Liver (tissue), 8 donors: ENCODE measurements at regions not wholly inside any gene's neighbourhood (a gene's known extent, or its start where the extent isn't known, plus 50 kb on each side); places are given as distances from the start of the nearest gene placed in this dataset.

Experiments
- DNase-seq: peaks from one replicate; pipeline ENCODE4 v3.0.0-alpha.2; 2017; ENCODE audit warnings: low spot score
- H3K27ac ChIP-seq, 2 donors: one replicate each; pipeline ENCODE4 v1.7.0; 2013; ENCODE audit warnings: inconsistent platforms in 2 of 2, low read length in 2 of 2, control low read depth in 1 of 2, low read depth in 1 of 2, mild to moderate bottlenecking in 1 of 2
- H3K27me3 ChIP-seq, 4 donors: one replicate each; pipeline versions ENCODE4 v1.6.1 to v1.7.0; 2013; ENCODE audit warnings: low read length in 3 of 4, inconsistent platforms in 1 of 4, mild to moderate bottlenecking in 1 of 4, moderate library complexity in 1 of 4; ENCODE audit not compliant: control insufficient read depth in 4 of 4, insufficient read depth in 4 of 4
- H3K36me3 ChIP-seq, 4 donors: one replicate each; pipeline versions ENCODE4 v1.6.1 to v1.7.0; 2013; ENCODE audit warnings: low read length in 3 of 4, mild to moderate bottlenecking in 3 of 4, low read depth in 1 of 4, moderate library complexity in 1 of 4; ENCODE audit not compliant: control insufficient read depth in 4 of 4, insufficient read depth in 3 of 4
- H3K4me1 ChIP-seq, 4 donors: one replicate each; pipeline versions ENCODE4 v1.6.1 to v1.7.0; 2013; ENCODE audit warnings: low read length in 3 of 4, mild to moderate bottlenecking in 3 of 4, moderate library complexity in 1 of 4; ENCODE audit not compliant: control insufficient read depth in 4 of 4, insufficient read depth in 4 of 4
- H3K4me3 ChIP-seq, 3 donors: one replicate each; pipeline versions ENCODE4 v1.6.1 to v1.7.0; 2013; ENCODE audit warnings: low read length in 3 of 3, control low read depth in 1 of 3, low read depth in 1 of 3, mild to moderate bottlenecking in 1 of 3
- H3K9ac ChIP-seq, 2 donors: one replicate each; pipeline ENCODE4 v1.7.0; 2013; ENCODE audit warnings: low read length in 2 of 2, mild to moderate bottlenecking in 2 of 2, moderate library complexity in 2 of 2, control low read depth in 1 of 2, low read depth in 1 of 2
- H3K9me3 ChIP-seq, 4 donors: one replicate each; pipeline versions ENCODE4 v1.6.1 to v1.7.0; 2013; ENCODE audit warnings: low read length in 3 of 4; ENCODE audit not compliant: control insufficient read depth in 4 of 4
- EGR1 ChIP-seq, 2 donors: IDR thresholded peaks; 2 replicates each; pipeline ENCODE4 v1.6.1; 2016 to 2018; ENCODE audit warnings: antibody characterized with exemption in 2 of 2, low read depth in 2 of 2
- FOXA1 ChIP-seq: IDR thresholded peaks from 2 replicates; pipeline ENCODE4 v1.6.1; 2016; ENCODE audit warnings: antibody characterized with exemption
- FOXA2 ChIP-seq: IDR thresholded peaks from 2 replicates; pipeline ENCODE4 v1.6.1; 2016; ENCODE audit warnings: antibody characterized with exemption
- GABPA ChIP-seq, 2 donors: IDR thresholded peaks in 1 of 2; conservative IDR thresholded peaks in 1 of 2; 2 replicates each; pipeline ENCODE4 v1.6.1; 2016; ENCODE audit warnings: antibody characterized with exemption in 2 of 2, mild to moderate bottlenecking in 1 of 2, moderate library complexity in 1 of 2
- HNF4A ChIP-seq, 2 donors: conservative IDR thresholded peaks; 2 replicates each; pipeline ENCODE4 v1.6.1; 2016; ENCODE audit warnings: antibody characterized with exemption in 2 of 2, mild to moderate bottlenecking in 2 of 2
- HNF4G ChIP-seq: IDR thresholded peaks from 2 replicates; pipeline ENCODE4 v1.6.1; 2016; ENCODE audit warnings: antibody characterized with exemption
- JUND ChIP-seq, 2 donors: IDR thresholded peaks; 2 replicates each; pipeline ENCODE4 v1.6.1; 2016; ENCODE audit warnings: antibody characterized with exemption in 2 of 2
- NR2F2 ChIP-seq: IDR thresholded peaks from 2 replicates; pipeline ENCODE4 v1.6.1; 2016; ENCODE audit warnings: antibody characterized with exemption
- RAD21 ChIP-seq, 2 donors: IDR thresholded peaks; 2 replicates each; pipeline ENCODE4 v1.6.1; 2016; ENCODE audit warnings: antibody characterized with exemption in 2 of 2, mild to moderate bottlenecking in 2 of 2
- RXRA ChIP-seq, 2 donors: IDR thresholded peaks; 2 replicates each; pipeline ENCODE4 v1.6.1; 2017 to 2018; ENCODE audit warnings: antibody characterized with exemption in 2 of 2, mild to moderate bottlenecking in 1 of 2
- SP1 ChIP-seq: IDR thresholded peaks from 2 replicates; pipeline ENCODE4 v1.6.1; 2018; ENCODE audit warnings: antibody characterized with exemption, mild to moderate bottlenecking
- TAF1 ChIP-seq: conservative IDR thresholded peaks from 2 replicates; pipeline ENCODE4 v1.6.1; 2016; ENCODE audit warnings: antibody characterized with exemption, mild to moderate bottlenecking
- YY1 ChIP-seq: IDR thresholded peaks from 2 replicates; pipeline ENCODE4 v1.6.1; 2016; ENCODE audit warnings: antibody characterized with exemption, mild to moderate bottlenecking
- WGBS: extraction: QIAGEN DNeasy Blood & Tissue Kit; methylation state at CpG from one replicate; pipeline ENCODE4 v1.1.7; 2013; 5-methylcytosine and 5-hydroxymethylcytosine counted together
- TF ChIP-seq, protein P1 (sequence below): IDR thresholded peaks from 2 replicates; pipeline ENCODE4 v1.6.1; 2016; ENCODE audit warnings: antibody characterized with exemption, mild to moderate bottlenecking
- TF ChIP-seq, protein P2 (sequence below): IDR thresholded peaks from 2 replicates; pipeline ENCODE4 v1.6.1; 2016; ENCODE audit warnings: antibody characterized with exemption
- TF ChIP-seq, protein P3 (sequence below): IDR thresholded peaks from 2 replicates; pipeline ENCODE4 v1.6.1; 2016; ENCODE audit warnings: antibody characterized with exemption
- TF ChIP-seq, protein P4 (sequence below): IDR thresholded peaks from 2 replicates; pipeline ENCODE4 v1.6.1; 2016; ENCODE audit warnings: antibody characterized with exemption
- TF ChIP-seq, protein P5 (sequence below): fragments of 150-350 bp; IDR thresholded peaks from 2 replicates; pipeline ENCODE4 v1.5.1; 2017; ENCODE audit warnings: improper control_type of control experiment, low read depth, low read length; ENCODE audit not compliant: missing input control
- donor health status: healthy.
- donor health status: healthy.
- donor health status: healthy.
- donor health status: healthy.
- donor health status: healthy.

DNA sequence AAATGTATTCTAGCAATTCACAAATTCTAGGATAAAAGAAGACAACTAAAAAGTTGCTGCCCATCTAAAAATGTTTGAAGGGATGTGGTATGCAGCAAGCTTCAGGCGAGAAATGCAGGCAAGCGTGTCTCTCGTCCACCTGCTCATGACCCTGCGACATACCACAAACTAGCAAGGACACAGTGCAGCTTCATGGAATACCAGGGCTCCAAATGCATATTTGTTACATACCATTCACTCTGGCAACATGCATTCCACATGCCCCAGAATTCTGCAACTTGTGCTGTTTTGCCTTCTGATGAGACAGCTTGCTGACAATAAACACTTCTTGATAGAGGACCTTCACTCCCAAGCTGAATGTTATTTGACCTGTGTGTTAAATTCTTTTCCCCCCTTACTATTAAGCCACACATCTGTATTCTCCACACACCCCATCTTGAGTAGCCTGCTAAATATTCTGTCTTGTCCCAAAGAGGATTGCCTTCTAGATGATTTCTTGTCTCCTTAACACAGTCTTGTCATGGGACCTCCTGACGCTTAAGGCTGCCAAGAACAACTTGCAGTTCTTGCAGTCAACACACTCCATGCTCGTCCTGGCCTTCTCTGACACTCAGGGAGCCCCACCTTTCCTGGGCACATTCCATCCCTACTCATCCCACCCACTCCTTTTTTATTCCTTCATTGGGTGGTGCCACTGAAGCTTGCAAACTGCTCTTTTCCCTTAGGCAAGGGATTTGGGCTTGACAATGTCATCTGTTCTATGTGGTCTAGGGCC, 340.5 kb downstream of the PIK3R1 start:
- 92% methylated on average over 6 of the region's 6 CpGs for WGBS
- no peak overlapping the region for H3K4me3 ChIP-seq
- no peaks in the 10 kb centered on the region for H3K27me3 ChIP-seq
- no peak for DNase-seq
- peaks cover 0 to 14% (median 4%) of the 10 kb centered on the region in 4 donors for H3K4me1 ChIP-seq
- peaks cover 0 to 2% (median 0%) of the 10 kb centered on the region in 4 donors for H3K9me3 ChIP-seq
- H3K9ac ChIP-seq, result no peak overlapping the region
- H3K27ac ChIP-seq, result no peak overlapping the region
- TF ChIP-seq HNF4A (conservative IDR thresholded peaks at IDR 0.05), result no peak
- TF ChIP-seq FOXA1, result no peak
- no peak for TF ChIP-seq YY1
- no peak for TF ChIP-seq RAD21 (IDR thresholded peaks at IDR 0.05)
- TF ChIP-seq, protein P1, sequence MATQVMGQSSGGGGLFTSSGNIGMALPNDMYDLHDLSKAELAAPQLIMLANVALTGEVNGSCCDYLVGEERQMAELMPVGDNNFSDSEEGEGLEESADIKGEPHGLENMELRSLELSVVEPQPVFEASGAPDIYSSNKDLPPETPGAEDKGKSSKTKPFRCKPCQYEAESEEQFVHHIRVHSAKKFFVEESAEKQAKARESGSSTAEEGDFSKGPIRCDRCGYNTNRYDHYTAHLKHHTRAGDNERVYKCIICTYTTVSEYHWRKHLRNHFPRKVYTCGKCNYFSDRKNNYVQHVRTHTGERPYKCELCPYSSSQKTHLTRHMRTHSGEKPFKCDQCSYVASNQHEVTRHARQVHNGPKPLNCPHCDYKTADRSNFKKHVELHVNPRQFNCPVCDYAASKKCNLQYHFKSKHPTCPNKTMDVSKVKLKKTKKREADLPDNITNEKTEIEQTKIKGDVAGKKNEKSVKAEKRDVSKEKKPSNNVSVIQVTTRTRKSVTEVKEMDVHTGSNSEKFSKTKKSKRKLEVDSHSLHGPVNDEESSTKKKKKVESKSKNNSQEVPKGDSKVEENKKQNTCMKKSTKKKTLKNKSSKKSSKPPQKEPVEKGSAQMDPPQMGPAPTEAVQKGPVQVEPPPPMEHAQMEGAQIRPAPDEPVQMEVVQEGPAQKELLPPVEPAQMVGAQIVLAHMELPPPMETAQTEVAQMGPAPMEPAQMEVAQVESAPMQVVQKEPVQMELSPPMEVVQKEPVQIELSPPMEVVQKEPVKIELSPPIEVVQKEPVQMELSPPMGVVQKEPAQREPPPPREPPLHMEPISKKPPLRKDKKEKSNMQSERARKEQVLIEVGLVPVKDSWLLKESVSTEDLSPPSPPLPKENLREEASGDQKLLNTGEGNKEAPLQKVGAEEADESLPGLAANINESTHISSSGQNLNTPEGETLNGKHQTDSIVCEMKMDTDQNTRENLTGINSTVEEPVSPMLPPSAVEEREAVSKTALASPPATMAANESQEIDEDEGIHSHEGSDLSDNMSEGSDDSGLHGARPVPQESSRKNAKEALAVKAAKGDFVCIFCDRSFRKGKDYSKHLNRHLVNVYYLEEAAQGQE, result no peak
- no peak for TF ChIP-seq RXRA (IDR thresholded peaks at IDR 0.05)
- TF ChIP-seq, protein P2, sequence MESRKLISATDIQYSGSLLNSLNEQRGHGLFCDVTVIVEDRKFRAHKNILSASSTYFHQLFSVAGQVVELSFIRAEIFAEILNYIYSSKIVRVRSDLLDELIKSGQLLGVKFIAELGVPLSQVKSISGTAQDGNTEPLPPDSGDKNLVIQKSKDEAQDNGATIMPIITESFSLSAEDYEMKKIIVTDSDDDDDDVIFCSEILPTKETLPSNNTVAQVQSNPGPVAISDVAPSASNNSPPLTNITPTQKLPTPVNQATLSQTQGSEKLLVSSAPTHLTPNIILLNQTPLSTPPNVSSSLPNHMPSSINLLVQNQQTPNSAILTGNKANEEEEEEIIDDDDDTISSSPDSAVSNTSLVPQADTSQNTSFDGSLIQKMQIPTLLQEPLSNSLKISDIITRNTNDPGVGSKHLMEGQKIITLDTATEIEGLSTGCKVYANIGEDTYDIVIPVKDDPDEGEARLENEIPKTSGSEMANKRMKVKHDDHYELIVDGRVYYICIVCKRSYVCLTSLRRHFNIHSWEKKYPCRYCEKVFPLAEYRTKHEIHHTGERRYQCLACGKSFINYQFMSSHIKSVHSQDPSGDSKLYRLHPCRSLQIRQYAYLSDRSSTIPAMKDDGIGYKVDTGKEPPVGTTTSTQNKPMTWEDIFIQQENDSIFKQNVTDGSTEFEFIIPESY, result no peak
- TF ChIP-seq FOXA2, result no peak
- no peak for TF ChIP-seq HNF4G
- TF ChIP-seq, protein P3, sequence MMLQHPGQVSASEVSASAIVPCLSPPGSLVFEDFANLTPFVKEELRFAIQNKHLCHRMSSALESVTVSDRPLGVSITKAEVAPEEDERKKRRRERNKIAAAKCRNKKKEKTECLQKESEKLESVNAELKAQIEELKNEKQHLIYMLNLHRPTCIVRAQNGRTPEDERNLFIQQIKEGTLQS, result no peak
- no peak for TF ChIP-seq SP1
- TF ChIP-seq, protein P4, sequence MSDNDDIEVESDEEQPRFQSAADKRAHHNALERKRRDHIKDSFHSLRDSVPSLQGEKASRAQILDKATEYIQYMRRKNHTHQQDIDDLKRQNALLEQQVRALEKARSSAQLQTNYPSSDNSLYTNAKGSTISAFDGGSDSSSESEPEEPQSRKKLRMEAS, result no peak
- no peak for TF ChIP-seq EGR1 (IDR thresholded peaks at IDR 0.05; ENCODE audit: low read depth in 2 of 2)
- TF ChIP-seq NR2F2, result no peak
- no peak for TF ChIP-seq TAF1
- TF ChIP-seq, protein P5, sequence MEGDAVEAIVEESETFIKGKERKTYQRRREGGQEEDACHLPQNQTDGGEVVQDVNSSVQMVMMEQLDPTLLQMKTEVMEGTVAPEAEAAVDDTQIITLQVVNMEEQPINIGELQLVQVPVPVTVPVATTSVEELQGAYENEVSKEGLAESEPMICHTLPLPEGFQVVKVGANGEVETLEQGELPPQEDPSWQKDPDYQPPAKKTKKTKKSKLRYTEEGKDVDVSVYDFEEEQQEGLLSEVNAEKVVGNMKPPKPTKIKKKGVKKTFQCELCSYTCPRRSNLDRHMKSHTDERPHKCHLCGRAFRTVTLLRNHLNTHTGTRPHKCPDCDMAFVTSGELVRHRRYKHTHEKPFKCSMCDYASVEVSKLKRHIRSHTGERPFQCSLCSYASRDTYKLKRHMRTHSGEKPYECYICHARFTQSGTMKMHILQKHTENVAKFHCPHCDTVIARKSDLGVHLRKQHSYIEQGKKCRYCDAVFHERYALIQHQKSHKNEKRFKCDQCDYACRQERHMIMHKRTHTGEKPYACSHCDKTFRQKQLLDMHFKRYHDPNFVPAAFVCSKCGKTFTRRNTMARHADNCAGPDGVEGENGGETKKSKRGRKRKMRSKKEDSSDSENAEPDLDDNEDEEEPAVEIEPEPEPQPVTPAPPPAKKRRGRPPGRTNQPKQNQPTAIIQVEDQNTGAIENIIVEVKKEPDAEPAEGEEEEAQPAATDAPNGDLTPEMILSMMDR, result no peak
- TF ChIP-seq JUND (IDR thresholded peaks at IDR 0.05), result no peak
- TF ChIP-seq GABPA (IDR thresholded peaks at IDR 0.05 in 1 of 2, conservative IDR thresholded peaks at IDR 0.05 in 1 of 2), result no peak
- no peaks in the 10 kb centered on the region for H3K36me3 ChIP-seq
